GM23338 (cell line): ENCODE measurements at regions not wholly inside any gene's neighbourhood (a gene's known extent, or its start where the extent isn't known, plus 50 kb on each side); places are given as distances from the start of the nearest gene placed in this dataset.

Experiments used
- ATAC-seq: fragments of 200-7000 bp; cut with Tn5 transposase; 3 replicates; pipeline ENCODE4 v1.9.1; 2020
- DNase-seq: peaks from one replicate; pipeline ENCODE4 v3.0.0-alpha.2; 2015; ENCODE audit warnings: low spot score
- H2AFZ ChIP-seq: fragments of 200-600 bp; sonication (generic); 2 replicates; pipeline ENCODE4 v1.8.0; 2016; ENCODE audit warnings: antibody characterized with exemption, mild to moderate bottlenecking, moderate library complexity
- H3F3A ChIP-seq: fragments of 200-600 bp; sonication (generic); replicated peaks from 2 replicates; pipeline ENCODE4 v1.8.0; 2017; ENCODE audit warnings: antibody characterized with exemption, mixed run types, low read depth
- H3K27ac ChIP-seq: fragments of 200-600 bp; sonication (generic); 2 replicates; pipeline ENCODE4 v1.6.1; 2016; ENCODE audit warnings: low read depth
- H3K27me3 ChIP-seq: fragments of 200-600 bp; sonication (generic); 2 replicates; pipeline ENCODE4 v1.8.0; 2016; ENCODE audit warnings: mild to moderate bottlenecking, mixed run types, moderate library complexity; ENCODE audit not compliant: insufficient read depth
- H3K36me3 ChIP-seq: fragments of 200-600 bp; sonication (generic); 2 replicates; pipeline ENCODE4 v1.8.0; 2016; ENCODE audit warnings: mild to moderate bottlenecking; ENCODE audit not compliant: insufficient read depth
- H3K4me1 ChIP-seq: fragments of 200-600 bp; sonication (generic); 2 replicates; pipeline ENCODE4 v1.8.0; 2016; ENCODE audit warnings: mild to moderate bottlenecking, moderate library complexity; ENCODE audit not compliant: insufficient read depth
- H3K4me2 ChIP-seq: fragments of 200-600 bp; sonication (generic); 2 replicates; pipeline ENCODE4 v1.7.1; 2017; ENCODE audit warnings: mixed run types
- H3K4me3 ChIP-seq: fragments of 200-600 bp; sonication (generic); 2 replicates; pipeline ENCODE4 v1.6.1; 2016; ENCODE audit warnings: mixed run types
- H3K79me2 ChIP-seq: fragments of 200-600 bp; sonication (generic); replicated peaks from 2 replicates; pipeline ENCODE4 v1.8.0; 2017; ENCODE audit warnings: mild to moderate bottlenecking; ENCODE audit not compliant: insufficient read depth
- H3K9me2 ChIP-seq: fragments of 200-600 bp; sonication (generic); 2 replicates; pipeline ENCODE4 v1.8.0; 2017; ENCODE audit not compliant: insufficient read depth
- H4K20me1 ChIP-seq: fragments of 200-600 bp; sonication (generic); replicated peaks from 2 replicates; pipeline ENCODE4 v1.8.0; 2017; ENCODE audit warnings: mild to moderate bottlenecking; ENCODE audit not compliant: insufficient read depth
- H3K27ac Mint-ChIP-seq: 2 replicates; pipeline ENCODE4 v1.8.0; 2020; ENCODE audit warnings: inconsistent platforms, mild to moderate bottlenecking, moderate library complexity, mixed read lengths
- H3K27me3 Mint-ChIP-seq: 3 replicates; pipeline ENCODE4 v1.8.0; 2022; ENCODE audit warnings: low read depth, mild to moderate bottlenecking, moderate library complexity, mixed read lengths, inconsistent platforms; ENCODE audit not compliant: insufficient read depth, poor library complexity
- H3K36me3 Mint-ChIP-seq: 3 replicates; pipeline ENCODE4 v1.8.0; 2021; ENCODE audit warnings: low read depth, mild to moderate bottlenecking, inconsistent platforms, moderate library complexity, mixed read lengths
- H3K4me1 Mint-ChIP-seq: 3 replicates; pipeline ENCODE4 v1.8.0; 2020; ENCODE audit warnings: mild to moderate bottlenecking, inconsistent platforms, mixed read lengths
- H3K4me3 Mint-ChIP-seq: 3 replicates; pipeline ENCODE4 v1.8.0; 2021; ENCODE audit warnings: moderate library complexity, mild to moderate bottlenecking, inconsistent platforms, mixed read lengths
- H3K9me3 Mint-ChIP-seq: 3 replicates; pipeline ENCODE4 v1.8.0; 2020; ENCODE audit warnings: moderate library complexity, mild to moderate bottlenecking, inconsistent platforms, mixed read lengths
- CREB1 ChIP-seq: fragments of 250-450 bp; sonication (Bioruptor Pico); IDR thresholded peaks from 2 replicates; pipeline ENCODE4 v1.5.0; 2020; ENCODE audit warnings: low read depth, mild to moderate bottlenecking, moderate library complexity
- EZH2 ChIP-seq: fragments of 200-600 bp; sonication (generic); IDR thresholded peaks from one replicate; pipeline ENCODE4 v1.8.0; 2017; ENCODE audit warnings: antibody characterized with exemption, mild to moderate bottlenecking, low read depth; ENCODE audit not compliant: unreplicated experiment
- EZH2phosphoT487 ChIP-seq: fragments of 200-600 bp; sonication (generic); IDR thresholded peaks from one replicate; pipeline ENCODE4 v1.8.1; 2018; ENCODE audit warnings: antibody characterized with exemption; ENCODE audit not compliant: unreplicated experiment
- JUNB ChIP-seq: IDR thresholded peaks from one replicate; pipeline ENCODE4 v1.6.1; 2016; ENCODE audit warnings: antibody characterized with exemption; ENCODE audit not compliant: unreplicated experiment
- NANOG ChIP-seq: IDR thresholded peaks from 2 replicates; pipeline ENCODE4 v1.6.1; 2016; ENCODE audit warnings: antibody characterized with exemption, borderline replicate concordance
- POLR2AphosphoS5 ChIP-seq: IDR thresholded peaks from 2 replicates; pipeline ENCODE4 v1.6.1; 2016; ENCODE audit warnings: antibody characterized with exemption, low read depth
- ZNF331 ChIP-seq: fragments of 250-450 bp; sonication (Bioruptor Pico); IDR thresholded peaks from 2 replicates; pipeline ENCODE4 v1.5.0; 2020; ENCODE audit warnings: low read depth, mild to moderate bottlenecking, moderate library complexity
- TF ChIP-seq, protein P1 (sequence below): fragments of 250-450 bp; sonication (Bioruptor Pico); IDR thresholded peaks from 2 replicates; pipeline ENCODE4 v1.5.0; 2020; ENCODE audit warnings: mild to moderate bottlenecking, moderate library complexity
- TF ChIP-seq, protein P2 (sequence below), 2 experiments: fragments of 200-600 bp in 1 of 2; sonication (generic) in 1 of 2; conservative IDR thresholded peaks; 2 replicates each; pipeline versions ENCODE4 v1.5.1 to v1.6.1; 2016 to 2017; ENCODE audit warnings: antibody characterized with exemption in 2 of 2, low read depth in 2 of 2, mild to moderate bottlenecking in 2 of 2, moderate library complexity in 1 of 2

DNA sequence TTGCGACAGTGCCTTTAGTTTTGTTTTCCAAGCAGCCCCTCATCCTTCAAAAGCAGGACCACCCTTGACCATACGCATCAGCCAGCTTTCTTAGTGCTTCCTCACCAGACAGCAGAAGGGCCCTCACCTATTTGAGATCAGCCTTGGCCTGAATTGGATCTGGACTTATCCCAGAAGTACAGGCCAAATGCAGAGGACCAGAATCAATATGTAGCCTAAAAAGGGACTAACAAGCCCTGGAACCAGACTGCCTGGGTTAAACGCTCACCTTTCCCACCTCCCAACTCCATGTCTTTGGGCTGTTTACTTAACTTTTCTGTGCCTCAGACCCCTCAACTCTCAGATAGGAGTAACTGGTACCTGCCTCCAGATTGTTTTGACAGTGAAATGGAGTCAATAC is 77.7 kb upstream of the ATP6AP2 start:
- Mint-ChIP-seq H3K27me3 (peaks cover 5% of the 10 kb centered on the region), H3K4me1 (peaks cover 7% of the 10 kb centered on the region; the same call in 2 of the 3 replicates), H3K9me3 (no peaks in the 10 kb centered on the region), H3K27ac (no peak overlapping the region; the same call in 1 of the 2 replicates), H3K36me3 (no peaks in the 10 kb centered on the region), H3K4me3 (no peak overlapping the region)
- DNase-seq (no peak), ATAC-seq (no peak)
- Histone ChIP-seq H3K4me3 (no peak overlapping the region), H2AFZ (no peak overlapping the region), H3K4me2 (no peak overlapping the region), H3K27me3 (no peaks in the 10 kb centered on the region), H3K79me2 (no peaks in the 10 kb centered on the region), H3K9me2 (no peaks in the 10 kb centered on the region), H3F3A (no peaks in the 10 kb centered on the region), H4K20me1 (no peaks in the 10 kb centered on the region), H3K27ac (no peak overlapping the region), H3K36me3 (no peaks in the 10 kb centered on the region), H3K4me1 (0 out of 2 replicates have a peak, but pooled peaks cover 3% of the 10 kb centered on the region)
- TF ChIP-seq CREB1 (CRISPR knock-in tag) (no peak), NANOG (no peak), JUNB (no peak), ZNF331 (CRISPR knock-in tag) (no peak), POLR2AphosphoS5 (no peak), EZH2 (no peak), EZH2phosphoT487 (no peak)
- TF ChIP-seq, protein P1, sequence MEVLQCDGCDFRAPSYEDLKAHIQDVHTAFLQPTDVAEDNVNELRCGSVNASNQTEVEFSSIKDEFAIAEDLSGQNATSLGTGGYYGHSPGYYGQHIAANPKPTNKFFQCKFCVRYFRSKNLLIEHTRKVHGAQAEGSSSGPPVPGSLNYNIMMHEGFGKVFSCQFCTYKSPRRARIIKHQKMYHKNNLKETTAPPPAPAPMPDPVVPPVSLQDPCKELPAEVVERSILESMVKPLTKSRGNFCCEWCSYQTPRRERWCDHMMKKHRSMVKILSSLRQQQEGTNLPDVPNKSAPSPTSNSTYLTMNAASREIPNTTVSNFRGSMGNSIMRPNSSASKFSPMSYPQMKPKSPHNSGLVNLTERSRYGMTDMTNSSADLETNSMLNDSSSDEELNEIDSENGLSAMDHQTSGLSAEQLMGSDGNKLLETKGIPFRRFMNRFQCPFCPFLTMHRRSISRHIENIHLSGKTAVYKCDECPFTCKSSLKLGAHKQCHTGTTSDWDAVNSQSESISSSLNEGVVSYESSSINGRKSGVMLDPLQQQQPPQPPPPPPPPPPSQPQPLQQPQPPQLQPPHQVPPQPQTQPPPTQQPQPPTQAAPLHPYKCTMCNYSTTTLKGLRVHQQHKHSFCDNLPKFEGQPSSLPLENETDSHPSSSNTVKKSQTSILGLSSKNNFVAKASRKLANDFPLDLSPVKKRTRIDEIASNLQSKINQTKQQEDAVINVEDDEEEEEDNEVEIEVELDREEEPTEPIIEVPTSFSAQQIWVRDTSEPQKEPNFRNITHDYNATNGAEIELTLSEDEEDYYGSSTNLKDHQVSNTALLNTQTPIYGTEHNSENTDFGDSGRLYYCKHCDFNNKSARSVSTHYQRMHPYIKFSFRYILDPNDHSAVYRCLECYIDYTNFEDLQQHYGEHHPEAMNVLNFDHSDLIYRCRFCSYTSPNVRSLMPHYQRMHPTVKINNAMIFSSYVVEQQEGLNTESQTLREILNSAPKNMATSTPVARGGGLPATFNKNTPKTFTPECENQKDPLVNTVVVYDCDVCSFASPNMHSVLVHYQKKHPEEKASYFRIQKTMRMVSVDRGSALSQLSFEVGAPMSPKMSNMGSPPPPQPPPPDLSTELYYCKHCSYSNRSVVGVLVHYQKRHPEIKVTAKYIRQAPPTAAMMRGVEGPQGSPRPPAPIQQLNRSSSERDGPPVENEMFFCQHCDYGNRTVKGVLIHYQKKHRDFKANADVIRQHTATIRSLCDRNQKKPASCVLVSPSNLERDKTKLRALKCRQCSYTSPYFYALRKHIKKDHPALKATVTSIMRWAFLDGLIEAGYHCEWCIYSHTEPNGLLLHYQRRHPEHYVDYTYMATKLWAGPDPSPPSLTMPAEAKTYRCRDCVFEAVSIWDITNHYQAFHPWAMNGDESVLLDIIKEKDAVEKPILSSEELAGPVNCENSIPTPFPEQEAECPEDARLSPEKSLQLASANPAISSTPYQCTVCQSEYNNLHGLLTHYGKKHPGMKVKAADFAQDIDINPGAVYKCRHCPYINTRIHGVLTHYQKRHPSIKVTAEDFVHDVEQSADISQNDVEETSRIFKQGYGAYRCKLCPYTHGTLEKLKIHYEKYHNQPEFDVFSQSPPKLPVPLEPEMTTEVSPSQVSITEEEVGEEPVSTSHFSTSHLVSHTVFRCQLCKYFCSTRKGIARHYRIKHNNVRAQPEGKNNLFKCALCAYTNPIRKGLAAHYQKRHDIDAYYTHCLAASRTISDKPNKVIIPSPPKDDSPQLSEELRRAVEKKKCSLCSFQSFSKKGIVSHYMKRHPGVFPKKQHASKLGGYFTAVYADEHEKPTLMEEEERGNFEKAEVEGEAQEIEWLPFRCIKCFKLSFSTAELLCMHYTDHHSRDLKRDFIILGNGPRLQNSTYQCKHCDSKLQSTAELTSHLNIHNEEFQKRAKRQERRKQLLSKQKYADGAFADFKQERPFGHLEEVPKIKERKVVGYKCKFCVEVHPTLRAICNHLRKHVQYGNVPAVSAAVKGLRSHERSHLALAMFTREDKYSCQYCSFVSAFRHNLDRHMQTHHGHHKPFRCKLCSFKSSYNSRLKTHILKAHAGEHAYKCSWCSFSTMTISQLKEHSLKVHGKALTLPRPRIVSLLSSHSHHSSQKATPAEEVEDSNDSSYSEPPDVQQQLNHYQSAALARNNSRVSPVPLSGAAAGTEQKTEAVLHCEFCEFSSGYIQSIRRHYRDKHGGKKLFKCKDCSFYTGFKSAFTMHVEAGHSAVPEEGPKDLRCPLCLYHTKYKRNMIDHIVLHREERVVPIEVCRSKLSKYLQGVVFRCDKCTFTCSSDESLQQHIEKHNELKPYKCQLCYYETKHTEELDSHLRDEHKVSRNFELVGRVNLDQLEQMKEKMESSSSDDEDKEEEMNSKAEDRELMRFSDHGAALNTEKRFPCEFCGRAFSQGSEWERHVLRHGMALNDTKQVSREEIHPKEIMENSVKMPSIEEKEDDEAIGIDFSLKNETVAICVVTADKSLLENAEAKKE (CRISPR knock-in tag), result no peak
- TF ChIP-seq, protein P2, sequence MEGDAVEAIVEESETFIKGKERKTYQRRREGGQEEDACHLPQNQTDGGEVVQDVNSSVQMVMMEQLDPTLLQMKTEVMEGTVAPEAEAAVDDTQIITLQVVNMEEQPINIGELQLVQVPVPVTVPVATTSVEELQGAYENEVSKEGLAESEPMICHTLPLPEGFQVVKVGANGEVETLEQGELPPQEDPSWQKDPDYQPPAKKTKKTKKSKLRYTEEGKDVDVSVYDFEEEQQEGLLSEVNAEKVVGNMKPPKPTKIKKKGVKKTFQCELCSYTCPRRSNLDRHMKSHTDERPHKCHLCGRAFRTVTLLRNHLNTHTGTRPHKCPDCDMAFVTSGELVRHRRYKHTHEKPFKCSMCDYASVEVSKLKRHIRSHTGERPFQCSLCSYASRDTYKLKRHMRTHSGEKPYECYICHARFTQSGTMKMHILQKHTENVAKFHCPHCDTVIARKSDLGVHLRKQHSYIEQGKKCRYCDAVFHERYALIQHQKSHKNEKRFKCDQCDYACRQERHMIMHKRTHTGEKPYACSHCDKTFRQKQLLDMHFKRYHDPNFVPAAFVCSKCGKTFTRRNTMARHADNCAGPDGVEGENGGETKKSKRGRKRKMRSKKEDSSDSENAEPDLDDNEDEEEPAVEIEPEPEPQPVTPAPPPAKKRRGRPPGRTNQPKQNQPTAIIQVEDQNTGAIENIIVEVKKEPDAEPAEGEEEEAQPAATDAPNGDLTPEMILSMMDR (conservative IDR thresholded peaks at IDR 0.05; ENCODE audit: low read depth in 2 of 2), result no peak
